Hepatocyte (in vitro differentiated cells): ENCODE measurements at regions not wholly inside any gene's neighbourhood (a gene's known extent, or its start where the extent isn't known, plus 50 kb on each side); places are given as distances from the start of the nearest gene placed in this dataset.

ENCODE experiments used
- CTCF ChIP-seq: fragments of 200-600 bp; sonication (generic); IDR thresholded peaks from 2 replicates; pipeline ENCODE4 v1.5.1; 2016; ENCODE audit warnings: antibody characterized with exemption, mild to moderate bottlenecking; ENCODE audit not compliant: poor library complexity
- EZH2 ChIP-seq: fragments of 200-600 bp; sonication (generic); IDR thresholded peaks from 2 replicates; pipeline ENCODE4 v1.6.1; 2016; ENCODE audit warnings: antibody characterized with exemption, mild to moderate bottlenecking, borderline replicate concordance
- EZH2phosphoT487 ChIP-seq: fragments of 200-600 bp; sonication (generic); IDR thresholded peaks from one replicate; pipeline ENCODE4 v1.6.1; 2018; ENCODE audit warnings: antibody characterized with exemption, mild to moderate bottlenecking, low read depth, moderate library complexity; ENCODE audit not compliant: unreplicated experiment, severe bottlenecking

GRCh38 chr2:7373156-7373555 is 455.9 kb downstream of the RNF144A start:
- no peak for TF ChIP-seq CTCF
- TF ChIP-seq EZH2phosphoT487: no peak
- TF ChIP-seq EZH2: no peak
